Suppressor macrophage treated with lipopolysaccharide for 4 hours (primary cell): ENCODE measurements at regions not wholly inside any gene's neighbourhood (a gene's known extent, or its start where the extent isn't known, plus 50 kb on each side); places are given as distances from the start of the nearest gene placed in this dataset.
"Not testable (repeated sequence)": the region's sequence is repeated elsewhere in the genome, so short reads cannot be mapped to it uniquely, and the experiment has no call there.

Experiments used
- DNase-seq: peaks from one replicate; pipeline ENCODE4 v3.0.0-alpha.2; 2020

DNA sequence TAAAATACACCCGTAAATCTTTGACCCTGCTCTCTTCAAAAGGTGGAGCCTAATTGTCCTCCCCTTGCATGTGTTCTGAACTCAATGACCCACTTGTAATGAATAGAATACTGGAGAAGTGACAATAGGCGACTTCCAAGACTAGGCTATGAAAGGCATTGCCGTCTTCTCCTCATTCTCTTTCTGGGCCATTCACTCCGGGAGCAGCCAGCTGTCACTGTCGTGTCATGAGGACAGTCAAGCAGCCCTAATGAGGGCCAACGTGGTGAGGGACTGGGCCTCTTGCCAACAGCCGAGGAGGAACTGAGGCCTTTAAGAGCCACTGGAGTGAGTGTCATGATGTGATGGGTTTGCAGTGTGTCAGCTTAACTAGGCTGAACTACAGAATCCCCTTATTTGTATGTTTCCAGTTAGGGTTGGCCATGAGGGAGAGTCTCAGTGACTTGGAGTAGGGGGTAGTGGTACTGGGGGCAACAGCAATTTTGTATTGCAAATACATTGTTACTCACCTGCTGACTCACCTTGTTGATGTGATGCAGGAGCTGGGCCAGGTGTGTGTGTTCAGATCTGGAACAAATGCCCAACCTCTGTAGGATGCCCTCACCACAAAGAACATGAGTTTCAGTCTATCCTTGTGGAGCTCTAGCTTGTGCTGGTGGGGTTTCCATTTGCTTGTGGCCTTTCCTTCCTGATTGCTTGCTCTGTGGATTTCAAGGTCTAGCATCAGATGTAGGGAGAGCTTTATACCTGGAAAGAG lies 188.5 kb upstream of the PROK2 start:
- peak; percentile 83 for DNase-seq

- no peak for DNase-seq
Observed at GRCh38 chr3:71972031-71972430, 187.1 kb upstream of the PROK2 start.

DNA sequence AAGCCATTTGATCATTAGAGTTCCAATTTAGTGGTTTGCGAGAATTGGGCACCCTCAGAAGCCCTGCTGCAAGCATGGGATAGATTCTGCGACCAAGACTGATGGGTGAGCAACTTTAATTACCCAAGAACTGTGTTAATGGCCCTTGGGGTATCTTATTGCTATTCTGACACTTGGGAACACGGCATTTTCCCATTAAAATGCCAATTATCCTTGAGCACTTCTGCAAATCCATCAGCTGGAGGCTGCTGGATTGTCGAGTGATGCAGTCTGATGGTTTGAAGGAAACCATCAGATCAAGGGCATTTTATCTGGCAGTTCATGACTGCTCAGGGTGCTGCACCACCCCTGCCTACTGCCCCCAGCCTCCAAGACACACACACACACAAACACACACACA lies 183.6 kb upstream of the PROK2 start:
- no peak for DNase-seq

GRCh38 chr3:71966185-71966584 lies 181.2 kb upstream of the PROK2 start:
- DNase-seq: no peak

GRCh38 chr3:71964170-71964569 lies 179.2 kb upstream of the PROK2 start:
- DNase-seq: no peak

GRCh38 chr3:71962561-71963240 lies 177.8 kb upstream of the PROK2 start:
- no peak for DNase-seq

- DNase-seq: no peak
Observed at GRCh38 chr3:71961891-71962290, 176.9 kb upstream of the PROK2 start.

DNA sequence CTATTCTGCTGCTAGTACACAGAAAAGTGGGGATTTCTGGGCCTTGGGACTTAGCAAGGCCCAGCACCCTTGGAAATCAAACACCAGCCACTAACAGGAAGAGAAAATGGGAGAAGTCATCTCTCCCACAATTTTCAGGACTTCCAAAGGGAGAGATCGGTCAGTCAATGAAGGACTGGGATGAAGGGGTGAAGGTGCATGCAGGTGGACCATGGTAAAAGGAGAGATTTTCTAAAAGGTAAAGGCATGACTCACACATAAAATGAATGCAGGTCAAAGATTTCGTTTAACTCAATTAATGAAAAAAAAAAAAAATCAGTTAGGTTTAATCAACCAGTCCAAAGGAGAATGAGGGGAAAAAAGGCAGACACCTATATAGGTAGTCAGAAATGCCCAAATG lies 176.4 kb upstream of the PROK2 start:
- no peak for DNase-seq

DNA sequence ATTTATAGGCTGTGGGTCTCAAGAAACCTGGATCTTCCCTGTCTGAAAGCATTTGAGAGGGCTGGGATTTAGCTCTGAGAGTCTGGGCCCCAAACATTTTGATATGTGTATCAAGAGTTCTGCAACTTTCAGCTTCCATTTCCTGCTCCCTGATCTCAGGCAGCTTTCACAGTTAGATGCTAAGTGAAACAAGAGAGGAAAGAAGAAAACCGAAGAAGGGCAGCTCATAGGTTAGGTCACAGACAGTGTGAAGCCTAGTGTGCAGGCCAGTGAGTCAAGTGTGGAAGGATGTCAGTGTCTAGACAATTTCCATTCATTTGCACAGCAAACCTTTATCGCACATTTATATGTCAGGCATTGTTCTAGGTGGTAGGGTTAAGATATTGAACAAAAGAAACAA lies 173.6 kb upstream of the PROK2 start:
- DNase-seq: no peak

GRCh38 chr3:71956716-71957115 lies 171.8 kb upstream of the PROK2 start:
- no peak for DNase-seq

DNA sequence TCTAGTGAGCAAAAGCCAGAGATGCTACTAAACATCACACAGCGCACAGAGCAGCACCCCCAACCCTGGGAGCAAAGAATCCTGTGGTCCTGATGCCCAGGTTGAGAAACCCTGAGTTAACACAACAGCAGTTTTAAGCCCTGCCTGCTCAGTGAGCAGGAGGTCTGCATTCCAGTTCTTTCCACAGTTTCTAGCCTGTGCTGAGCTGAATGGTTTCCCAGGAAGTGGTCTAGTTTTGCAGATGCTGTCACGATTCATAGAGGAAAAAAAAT lies 171.1 kb upstream of the PROK2 start:
- no peak for DNase-seq

GRCh38 chr3:71955240-71956068 lies 170.5 kb upstream of the PROK2 start:
- peak; percentile 82 for DNase-seq

DNA sequence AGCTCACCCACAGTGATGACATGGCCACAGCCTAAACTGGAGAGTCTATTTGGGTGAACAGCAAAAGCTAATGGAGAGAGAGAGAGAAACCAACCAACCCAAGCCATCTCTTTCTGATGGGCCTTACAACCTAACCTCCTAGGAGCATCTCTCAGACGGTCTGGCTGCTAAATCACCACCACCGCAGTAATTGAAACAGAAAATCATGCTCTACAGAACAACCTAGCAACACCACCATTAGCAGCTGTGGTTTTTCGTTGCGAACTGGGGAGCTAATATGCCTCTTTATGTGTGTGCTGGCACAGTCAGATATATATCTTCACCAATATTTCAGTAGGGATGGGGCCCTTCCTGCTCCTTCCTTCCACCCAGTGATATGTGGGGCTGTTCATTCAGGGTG lies 166.9 kb upstream of the PROK2 start:
- DNase-seq: no peak

DNA sequence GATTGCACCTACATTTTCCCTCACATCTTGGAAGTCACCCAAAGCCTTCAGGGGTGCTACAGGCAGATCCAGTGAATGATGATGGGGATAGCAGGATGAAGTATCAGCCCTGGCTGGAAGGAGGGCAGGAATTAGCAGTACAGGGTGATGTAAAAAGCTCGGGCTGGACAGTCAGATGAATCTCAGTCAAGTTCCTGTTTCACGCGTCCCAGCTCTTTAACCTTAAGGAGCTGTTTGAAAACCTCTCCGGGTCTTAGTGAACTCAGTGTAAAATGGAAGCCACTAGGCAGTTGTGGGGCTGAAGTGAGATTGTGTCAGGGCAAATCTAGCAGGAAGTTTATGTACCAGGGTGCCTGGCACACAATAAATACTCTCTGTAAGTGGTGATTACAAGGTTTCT lies 166.4 kb upstream of the PROK2 start:
- peak; percentile 51 for DNase-seq

DNA sequence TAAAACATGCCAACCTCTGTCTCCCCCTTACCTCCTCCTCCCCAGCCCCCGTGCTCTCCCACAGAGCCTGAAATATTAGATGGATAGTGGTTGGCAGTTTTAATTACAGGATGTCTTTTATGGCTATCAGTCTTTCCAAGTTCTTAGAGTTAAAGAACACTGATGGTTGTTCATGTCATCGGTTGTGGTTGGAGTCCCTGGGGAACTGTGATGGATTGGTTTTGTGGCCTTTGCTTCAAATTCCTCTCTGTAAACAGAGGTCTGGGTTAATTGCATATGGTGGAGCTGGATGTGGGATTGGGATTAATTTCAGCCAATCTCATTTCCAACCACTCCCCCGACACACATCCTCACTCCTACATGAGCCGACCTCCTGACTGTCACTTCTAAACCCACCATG lies 164.5 kb upstream of the PROK2 start:
- no peak for DNase-seq

DNA sequence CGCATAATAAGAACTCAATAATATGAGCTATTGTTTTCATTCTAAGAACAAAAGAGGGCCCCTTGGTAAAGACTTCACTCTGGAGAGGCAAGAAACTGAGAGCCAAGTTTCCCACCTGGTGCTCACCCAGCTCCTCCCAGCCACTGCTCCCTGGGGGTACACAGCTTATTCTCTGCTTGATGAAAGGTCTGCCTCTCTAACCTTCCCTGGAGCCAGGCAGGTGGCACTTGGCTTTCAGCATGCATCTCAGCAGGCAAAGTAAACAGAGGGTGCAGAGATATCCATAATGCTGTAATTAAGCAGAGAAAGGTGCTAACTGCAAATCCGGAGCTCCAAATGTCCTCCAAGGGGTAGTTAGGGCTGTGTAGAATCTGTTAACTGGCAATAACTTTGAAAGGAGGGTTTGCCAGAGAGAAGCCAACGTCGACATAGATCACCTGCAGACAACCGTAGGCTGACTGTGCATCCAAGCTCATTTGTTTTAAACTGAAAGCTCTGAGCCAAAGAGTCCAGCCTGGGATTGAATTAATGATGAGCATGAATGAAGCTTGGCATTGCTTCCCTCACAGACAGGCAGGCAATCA lies 159.6 kb upstream of the PROK2 start:
- no peak for DNase-seq

DNA sequence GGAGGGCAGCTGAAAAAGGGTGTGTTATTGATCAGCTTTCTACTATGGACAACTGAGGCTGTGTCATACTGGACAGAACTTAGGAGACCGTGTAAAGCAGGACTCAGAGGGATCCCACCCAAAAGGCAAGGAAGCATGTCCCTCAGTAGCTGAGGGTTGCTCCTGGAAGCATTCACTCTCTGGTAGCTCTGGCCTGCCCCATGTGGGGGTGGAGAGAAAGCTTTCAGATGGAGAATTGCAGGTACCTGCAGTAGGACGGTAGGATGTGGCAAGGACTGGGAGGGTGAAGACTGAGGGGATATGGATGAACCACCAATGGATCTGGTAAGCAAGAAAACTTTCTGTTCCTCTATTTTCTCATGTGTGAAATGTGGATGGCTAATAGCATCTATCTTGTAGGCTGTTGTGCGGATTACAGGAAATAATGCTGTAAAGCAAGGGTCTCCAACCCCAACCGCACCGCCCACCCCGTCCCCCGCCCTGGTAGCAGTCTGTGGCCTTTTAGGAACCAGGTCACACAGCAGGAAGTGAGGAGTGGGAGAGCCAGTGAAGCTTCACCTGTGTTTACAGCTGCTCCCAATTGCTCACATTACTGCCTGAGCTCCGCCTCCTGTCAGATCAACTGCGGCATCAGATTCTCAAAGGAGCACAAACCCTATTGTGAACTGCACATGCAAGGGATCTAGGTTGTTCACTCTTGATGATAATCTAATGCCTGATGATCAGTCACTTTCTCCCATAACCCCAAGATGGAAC lies 157.7 kb upstream of the PROK2 start:
- DNase-seq: no peak

- DNase-seq: no peak
Observed at GRCh38 chr3:71940486-71940885, 155.5 kb upstream of the PROK2 start.

- DNase-seq: not testable (repeated sequence)
Observed at GRCh38 chr3:71938081-71938480, 153.1 kb upstream of the PROK2 start.

DNA sequence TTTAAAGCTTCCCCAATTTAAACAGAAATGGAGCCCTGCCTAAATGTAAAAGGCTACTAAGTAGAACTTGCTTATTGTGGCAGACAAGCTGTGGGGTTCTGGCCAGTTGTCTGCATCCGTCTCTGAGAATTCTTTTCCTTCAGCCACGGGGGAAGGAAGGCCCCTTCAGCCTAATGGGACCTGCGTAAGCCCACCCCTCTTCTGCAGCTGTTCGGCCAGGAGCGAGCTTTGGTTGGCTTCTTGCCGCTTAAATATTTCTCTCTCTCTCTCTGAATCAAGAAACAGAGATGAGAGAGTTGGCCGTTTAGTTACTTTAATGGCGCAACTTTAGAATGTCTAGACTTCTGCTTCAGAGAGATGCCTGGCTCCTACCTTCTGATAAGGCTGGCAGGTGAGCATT lies 151.7 kb upstream of the PROK2 start:
- DNase-seq: no peak

DNA sequence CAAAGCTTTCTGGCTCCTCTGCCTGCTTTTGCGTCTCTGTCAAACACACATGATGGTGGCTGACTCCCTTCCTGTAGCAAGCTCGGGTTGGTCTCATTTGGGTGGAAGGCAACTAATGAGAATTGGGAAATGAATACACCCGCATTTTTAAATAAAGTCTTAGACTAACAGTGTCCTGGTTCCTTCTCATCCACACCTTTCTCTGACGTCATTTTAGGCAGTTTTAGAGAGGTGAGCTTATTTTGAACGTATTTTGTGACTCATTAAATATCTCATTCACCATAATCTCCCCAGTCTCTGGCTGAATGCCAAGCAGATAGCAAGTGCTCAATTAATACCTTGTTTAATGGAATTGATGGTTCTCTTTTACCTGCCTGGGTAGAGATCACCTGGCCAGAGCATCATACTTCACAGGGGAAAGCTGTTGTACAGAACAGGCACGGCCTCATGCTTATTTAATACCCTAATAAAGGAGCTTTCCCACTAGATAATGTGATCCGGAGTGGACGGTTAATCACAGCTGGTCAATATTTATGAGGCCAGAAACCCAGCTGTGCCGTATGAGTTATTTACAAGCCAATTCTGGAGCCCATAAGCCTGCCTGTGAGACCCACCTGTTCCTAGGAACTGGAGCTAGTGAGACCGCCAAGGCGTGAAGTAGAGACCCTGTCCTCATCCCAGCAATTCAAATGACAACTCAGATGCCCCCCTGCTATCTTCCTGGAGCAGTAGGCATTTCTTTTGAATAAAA lies 149.7 kb upstream of the PROK2 start:
- DNase-seq: no peak

DNA sequence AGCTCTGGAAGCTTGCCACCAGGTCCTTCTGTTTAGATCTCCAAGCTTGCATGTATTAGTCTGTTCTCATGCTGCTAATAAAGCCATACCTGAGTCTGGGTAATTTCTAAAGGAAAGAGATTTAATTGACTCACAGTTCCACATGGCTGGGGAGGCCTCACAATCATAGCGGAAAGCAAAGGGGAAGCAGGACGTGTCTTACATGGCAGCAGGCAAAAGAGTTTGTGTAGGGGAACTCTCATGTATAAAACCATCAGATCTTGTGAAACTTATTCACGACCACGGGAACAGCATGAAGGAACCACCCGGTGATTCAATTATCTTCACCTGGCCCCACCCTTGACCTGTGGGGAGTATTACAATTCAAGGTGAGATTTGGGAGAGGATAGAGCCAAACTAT lies 147.0 kb upstream of the PROK2 start:
- peak; percentile 46 for DNase-seq
